ENCODE measurements at regions not wholly inside any gene's neighbourhood (a gene's known extent, or its start where the extent isn't known, plus 50 kb on each side); places are given as distances from the start of the nearest gene placed in this dataset.

GRCh38 chr2:56448403-56449001 is 264.7 kb downstream of the CCDC85A start:
- no peak for TF ChIP-seq CTCF (IDR thresholded peaks at IDR 0.05)
- TF ChIP-seq POLR2A (IDR thresholded peaks at IDR 0.05): no peak
